ENCODE measurements at regions not wholly inside any gene's neighbourhood (a gene's known extent, or its start where the extent isn't known, plus 50 kb on each side); places are given as distances from the start of the nearest gene placed in this dataset.
"Not testable (repeated sequence)": the region's sequence is repeated elsewhere in the genome, so short reads cannot be mapped to it uniquely, and the experiment has no call there.

GRCh38 chr13:76245211-76245610 is 609.1 kb downstream of the LMO7 start:
- DNase-seq, result no peak

GRCh38 chr13:76243120-76243519 is 607.0 kb downstream of the LMO7 start:
- DNase-seq, result not testable (repeated sequence)

- no peak for DNase-seq
Observed at GRCh38 chr13:76239031-76239680, 603.0 kb downstream of the LMO7 start.

GRCh38 chr13:76231522-76232167 is 595.5 kb downstream of the LMO7 start:
- no peak for DNase-seq

GRCh38 chr13:76229281-76229680 is 593.2 kb downstream of the LMO7 start:
- DNase-seq, result no peak

GRCh38 chr13:76226941-76227340 is 590.8 kb downstream of the LMO7 start:
- no peak for DNase-seq

- DNase-seq, result no peak
Observed at GRCh38 chr13:76225815-76226489, 589.8 kb downstream of the LMO7 start.

- DNase-seq, result no peak
Observed at GRCh38 chr13:76223999-76224398, 587.9 kb downstream of the LMO7 start.

- DNase-seq, result no peak
Observed at GRCh38 chr13:76223565-76223964, 587.4 kb downstream of the LMO7 start.

- no peak for DNase-seq
Observed at GRCh38 chr13:76222511-76222910, 586.4 kb downstream of the LMO7 start.

GRCh38 chr13:76216729-76217128 is 580.6 kb downstream of the LMO7 start:
- no peak for DNase-seq

- DNase-seq, result no peak
Observed at GRCh38 chr13:76214001-76214400, 577.9 kb downstream of the LMO7 start.

GRCh38 chr13:76213423-76213904 is 577.3 kb downstream of the LMO7 start:
- no peak for DNase-seq

GRCh38 chr13:76210262-76210661 is 574.1 kb downstream of the LMO7 start:
- no peak for DNase-seq

- DNase-seq, result no peak
Observed at GRCh38 chr13:76198568-76199163, 562.5 kb downstream of the LMO7 start.

- no peak for DNase-seq
Observed at GRCh38 chr13:76189882-76190519, 553.9 kb downstream of the LMO7 start.

GRCh38 chr13:76175961-76176725 is 540.0 kb downstream of the LMO7 start:
- DNase-seq, result no peak

GRCh38 chr13:76168661-76169060 is 532.5 kb downstream of the LMO7 start:
- no peak for DNase-seq

GRCh38 chr13:76164290-76164689 is 528.2 kb downstream of the LMO7 start:
- no peak for DNase-seq

- DNase-seq, result no peak
Observed at GRCh38 chr13:76163761-76164160, 527.6 kb downstream of the LMO7 start.

- DNase-seq, result no peak
Observed at GRCh38 chr13:76160961-76161925, 525.1 kb downstream of the LMO7 start.
